NOMO-1 (cell line): ENCODE measurements at regions not wholly inside any gene's neighbourhood (a gene's known extent, or its start where the extent isn't known, plus 50 kb on each side); places are given as distances from the start of the nearest gene placed in this dataset.
A peak's percentile ranks its signal among the peaks of the same experiment; 100 is the strongest.

Experiments used
- DNase-seq, 2 experiments: peaks; one replicate each; lab custom pipeline; 2025; ENCODE audit not compliant: unreplicated experiment in 2 of 2; lab: John Stamatoyannopoulos, UW

DNA sequence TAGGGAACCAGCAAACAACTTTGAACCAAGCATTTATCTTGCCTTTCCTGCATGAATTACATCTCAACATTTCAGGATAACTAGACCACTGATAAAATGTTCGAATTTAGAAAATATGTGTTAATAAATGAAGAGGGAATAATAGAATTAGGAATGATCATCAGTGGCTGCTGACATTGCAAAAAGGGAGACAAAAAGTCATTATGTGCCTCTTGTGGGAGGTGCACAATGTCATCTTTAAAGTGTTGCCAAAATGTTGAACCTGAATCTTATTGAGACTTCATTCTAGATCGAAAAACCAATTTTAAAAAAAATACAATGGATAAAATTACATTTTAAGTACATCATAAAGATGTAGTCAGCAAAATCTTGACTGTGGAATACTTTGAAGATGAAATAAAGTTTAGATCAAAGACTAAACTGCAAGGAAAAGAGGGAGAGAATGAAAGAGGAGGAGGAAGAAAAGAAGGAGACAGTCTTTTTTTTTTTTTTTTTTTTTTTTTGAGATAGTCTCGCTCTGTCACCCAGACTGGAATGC is 299.3 kb downstream of the FBXW7 start:
- DNase-seq: no peak

DNA sequence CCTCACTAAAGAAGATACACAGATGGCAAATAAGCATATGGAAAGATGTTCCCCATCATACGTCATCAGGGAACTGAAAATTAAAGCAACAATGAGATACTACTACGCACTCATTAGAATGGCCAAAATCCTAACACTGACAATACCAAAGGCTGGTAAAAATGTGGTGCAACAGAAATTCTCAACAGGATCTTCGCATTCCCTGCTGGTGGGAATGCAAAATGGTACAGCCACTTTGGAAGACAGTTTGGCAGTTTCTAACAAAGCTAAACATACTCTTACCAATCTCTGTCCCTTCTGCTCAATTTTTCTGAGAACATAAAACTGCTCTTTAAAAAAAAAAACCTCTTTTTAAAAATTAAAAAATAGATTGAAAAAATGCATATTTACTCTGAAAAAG is 300.2 kb downstream of the FBXW7 start:
- no peak for DNase-seq

DNA sequence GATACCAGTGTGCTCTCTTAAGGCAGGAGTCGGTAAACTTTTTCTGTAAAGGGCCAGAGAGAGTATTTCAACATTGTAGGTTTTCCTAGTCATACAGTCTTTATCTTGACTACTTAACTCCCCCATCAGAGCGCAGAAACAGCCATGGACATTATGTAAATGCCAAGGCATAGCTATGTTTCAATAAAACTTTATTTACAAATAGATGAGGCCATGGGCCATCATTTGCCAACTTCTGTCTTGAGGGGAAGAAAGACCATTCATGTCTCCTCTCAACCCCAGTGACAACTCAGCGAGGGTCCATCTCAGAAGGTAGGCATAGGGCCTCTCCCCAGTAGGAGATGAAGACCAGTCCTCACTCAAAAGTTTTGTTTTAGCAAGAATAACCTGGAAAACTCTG is 301.3 kb downstream of the FBXW7 start:
- no peak for DNase-seq

DNA sequence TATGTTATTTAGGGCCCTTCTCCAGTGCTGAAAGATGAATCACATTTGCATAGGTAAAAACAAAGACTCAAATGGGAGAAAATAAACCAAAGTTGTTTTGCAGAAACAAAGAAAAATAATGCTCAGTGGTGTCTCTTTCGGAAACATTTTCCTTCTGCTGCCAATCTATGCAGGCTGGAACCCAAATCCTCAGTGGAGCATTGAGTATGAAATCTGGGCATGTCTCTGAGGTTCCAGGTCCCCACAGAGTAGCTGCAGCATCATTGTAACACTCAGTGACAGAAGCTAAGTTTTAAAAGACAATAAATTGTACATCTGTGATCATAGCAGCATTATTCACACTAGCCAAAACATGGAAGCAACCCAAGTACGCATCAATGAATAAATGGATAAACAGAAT is 303.6 kb downstream of the FBXW7 start:
- no peak for DNase-seq

DNA sequence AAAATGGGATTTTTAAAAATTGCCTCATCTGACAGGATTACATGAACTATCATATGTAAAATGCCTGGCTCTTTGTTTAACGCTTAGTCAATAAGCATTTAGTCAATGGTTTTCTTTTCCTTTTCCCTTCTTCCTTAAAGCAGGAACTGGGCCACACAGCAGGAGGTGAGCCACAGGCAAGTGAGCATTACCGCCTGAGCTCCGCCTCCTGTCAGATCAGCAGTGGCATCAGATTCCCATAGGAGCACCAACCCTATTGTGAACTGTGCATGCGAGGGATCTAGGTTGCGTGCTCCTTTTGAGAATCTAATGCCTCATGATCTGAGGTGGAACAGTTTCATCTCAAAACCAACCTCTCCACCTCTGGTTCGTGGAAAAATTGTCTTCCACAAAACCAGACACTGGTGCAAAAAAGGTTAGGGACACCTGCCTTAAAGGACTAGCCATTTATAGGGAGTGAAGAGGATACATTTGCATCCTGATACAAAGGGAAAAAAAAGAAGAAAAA is 306.1 kb downstream of the FBXW7 start:
- DNase-seq: no peak

DNA sequence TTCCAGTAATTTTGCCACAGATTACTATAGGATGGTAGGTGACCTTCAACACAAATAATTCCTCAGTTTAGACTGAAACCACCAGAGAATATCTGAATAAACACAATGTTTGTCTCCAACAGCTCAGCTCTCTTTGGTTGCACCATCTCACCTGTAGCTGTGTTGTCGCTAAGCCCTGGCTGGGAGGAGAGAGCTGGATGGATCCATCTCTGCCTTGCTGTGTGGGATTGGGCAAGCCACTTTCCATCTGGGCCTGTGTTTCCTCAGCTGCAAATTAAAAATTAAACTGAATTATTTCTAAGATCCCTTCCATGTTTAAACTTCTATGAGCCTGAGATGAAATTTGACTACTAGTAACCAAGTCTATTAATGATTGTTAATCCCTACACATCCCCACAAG is 310.2 kb downstream of the FBXW7 start:
- no peak for DNase-seq

DNA sequence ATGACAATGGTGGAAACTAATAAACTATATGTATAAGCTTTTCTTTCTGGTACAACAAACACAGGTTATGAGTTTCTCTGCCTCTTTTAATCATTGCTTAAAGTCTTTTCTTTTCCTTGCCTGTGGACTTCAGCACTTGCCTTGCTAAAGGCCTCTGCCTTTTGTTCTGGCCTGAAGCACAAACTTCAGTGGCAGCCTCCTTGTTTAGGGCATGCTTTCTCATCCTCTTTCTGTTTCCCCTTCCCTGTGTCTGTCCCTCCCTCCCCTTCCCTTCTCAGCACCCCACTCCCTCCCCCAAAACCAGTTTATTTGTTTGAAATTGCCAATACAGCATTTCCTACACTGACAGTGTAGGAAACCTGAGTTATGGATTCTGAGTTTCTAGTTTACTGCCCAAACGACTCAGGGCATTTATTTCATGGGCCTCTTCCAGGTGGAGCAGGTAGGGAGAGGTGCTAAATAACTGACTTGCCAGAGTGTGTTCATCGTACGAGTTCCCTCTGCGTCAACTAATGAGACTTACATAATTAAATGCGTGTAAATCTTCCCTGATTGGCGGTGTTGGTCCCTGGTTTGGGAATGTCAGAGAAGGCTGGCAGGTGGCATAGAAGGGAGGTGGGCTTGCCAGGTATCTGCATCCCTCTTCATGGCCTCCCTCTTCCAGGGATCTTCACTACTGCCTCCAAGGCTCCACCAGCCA is 311.0 kb downstream of the FBXW7 start:
- DNase-seq: no peak

DNA sequence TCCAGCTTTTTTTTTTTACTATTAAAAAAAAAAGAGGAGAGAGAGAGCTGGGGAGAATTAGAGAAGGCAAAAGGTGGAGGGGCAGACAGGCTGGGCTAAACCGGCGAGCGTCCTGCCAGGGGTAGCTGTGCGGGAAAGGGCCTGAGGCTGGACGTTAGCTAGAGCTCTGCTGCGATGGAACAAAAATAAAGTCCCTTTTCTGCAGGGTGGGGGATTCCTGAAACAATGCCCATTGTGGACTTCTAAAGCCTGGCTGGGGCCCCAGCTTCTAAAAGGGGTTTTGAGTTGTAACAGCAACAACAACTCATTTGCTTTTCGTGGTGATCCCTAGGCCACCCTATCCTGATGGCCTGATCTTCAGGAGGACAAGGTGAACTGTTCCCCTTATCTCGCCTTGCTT is 311.7 kb downstream of the FBXW7 start:
- no peak for DNase-seq

DNA sequence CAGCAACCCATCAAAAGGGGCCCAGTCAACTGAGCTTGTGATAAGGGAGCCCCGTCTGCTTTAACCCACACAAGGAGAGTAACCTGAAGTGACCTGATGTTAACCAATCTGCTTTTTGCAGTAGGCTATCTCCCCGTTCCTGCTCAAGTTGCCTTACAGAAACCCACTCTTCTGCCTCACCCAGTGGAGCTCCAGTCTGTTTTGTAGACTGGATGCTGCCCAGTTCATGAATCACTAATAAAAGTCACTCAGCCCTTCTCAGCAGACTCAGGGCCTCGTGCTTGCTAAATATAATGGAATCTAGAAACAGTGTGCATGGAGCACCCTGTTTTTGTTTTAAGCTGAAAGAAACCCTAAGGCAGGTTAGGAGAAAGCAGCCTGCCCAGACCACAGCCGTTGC is 312.3 kb downstream of the FBXW7 start:
- DNase-seq: no peak

DNA sequence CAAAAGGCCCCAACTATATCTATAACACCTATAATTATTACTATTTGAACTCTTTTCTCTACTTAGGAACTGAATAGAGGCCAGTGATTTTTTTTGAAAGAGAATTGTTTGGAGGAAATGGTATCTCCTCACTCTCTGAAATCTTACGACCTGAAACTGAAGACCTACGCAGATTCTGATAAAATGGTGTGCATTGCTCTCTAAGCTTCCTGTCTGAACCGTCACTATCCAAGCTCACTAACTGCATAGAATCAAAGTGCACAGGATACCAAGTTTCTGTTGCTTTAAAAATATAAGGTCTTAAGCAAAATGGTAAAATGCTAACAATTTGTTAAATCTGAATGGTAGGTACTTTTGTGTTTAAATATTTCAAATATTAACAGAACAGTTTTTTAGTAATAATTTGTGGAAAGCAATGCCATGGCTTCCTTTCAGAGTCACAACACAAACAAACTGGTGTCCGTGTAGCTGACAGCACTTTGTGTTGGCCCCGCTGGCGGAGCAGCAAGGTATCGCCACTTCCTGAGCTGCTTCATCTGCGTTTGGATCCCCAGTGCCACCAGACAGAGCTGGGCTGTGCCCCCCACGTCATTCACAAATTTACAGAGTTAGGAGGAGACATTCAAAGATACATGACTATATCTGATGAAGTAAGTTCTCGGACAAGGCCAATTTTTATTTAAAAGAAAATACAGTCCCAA is 313.9 kb downstream of the FBXW7 start:
- DNase-seq: no peak

DNA sequence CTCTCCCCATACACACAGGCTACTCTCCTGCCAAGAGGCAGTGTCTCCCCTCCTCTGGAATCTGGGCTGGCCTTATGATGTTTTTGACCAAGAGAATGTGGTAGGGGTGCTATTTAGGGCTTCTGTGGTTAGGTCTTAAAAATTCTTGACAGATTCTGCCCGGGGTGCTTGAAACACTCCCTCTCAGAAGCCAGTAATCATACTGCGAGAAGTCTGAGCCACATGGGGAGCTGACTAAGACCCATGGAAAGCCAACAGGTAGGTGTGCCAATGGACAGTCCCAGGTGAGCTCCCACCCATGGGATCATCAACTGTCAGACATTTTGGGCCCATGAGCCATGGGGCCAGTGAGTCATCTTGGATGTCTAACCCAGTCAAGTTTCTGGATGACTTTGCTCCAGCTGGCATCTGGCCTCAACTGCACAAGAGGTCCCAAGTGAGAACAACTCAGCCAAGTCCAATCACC is 315.7 kb downstream of the FBXW7 start:
- DNase-seq: no peak

DNA sequence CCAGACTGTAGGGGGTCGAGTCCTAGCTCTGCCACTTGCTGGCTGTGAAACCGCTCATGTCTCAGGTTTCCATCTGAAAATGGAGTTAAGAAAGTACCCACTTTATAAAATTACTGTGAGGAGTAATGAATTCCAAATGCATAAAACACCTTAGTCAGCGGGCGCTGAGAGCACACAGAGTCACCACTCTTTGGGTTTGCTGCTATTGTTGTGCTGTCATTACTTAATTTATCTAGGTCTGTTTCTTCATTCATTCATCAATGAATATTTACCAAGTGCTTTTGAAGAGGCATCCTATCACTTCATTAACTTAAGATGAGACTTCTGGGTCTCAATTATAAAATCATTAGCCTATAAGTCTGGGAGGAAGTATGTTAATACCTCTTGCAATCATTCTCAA is 317.3 kb downstream of the FBXW7 start:
- no peak for DNase-seq

DNA sequence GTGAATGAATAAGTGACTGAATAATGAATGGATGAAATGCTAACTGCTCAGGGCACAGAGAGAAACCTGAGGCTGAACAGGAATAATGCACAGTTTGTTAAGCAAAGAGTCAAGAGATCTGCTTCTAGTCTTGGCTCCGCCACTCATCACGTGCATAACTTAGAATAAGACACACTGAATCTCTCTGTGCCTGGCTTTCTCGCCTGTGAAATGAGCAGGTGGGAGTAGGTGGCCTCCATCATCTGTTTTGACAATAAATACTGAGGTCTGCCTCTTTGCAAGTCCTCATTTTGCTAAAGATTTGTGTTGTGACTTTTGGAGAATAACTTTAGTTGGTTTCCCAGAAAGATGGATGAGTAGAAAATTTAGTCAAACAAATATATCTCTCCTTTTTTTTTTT is 318.0 kb downstream of the FBXW7 start:
- no peak for DNase-seq

DNA sequence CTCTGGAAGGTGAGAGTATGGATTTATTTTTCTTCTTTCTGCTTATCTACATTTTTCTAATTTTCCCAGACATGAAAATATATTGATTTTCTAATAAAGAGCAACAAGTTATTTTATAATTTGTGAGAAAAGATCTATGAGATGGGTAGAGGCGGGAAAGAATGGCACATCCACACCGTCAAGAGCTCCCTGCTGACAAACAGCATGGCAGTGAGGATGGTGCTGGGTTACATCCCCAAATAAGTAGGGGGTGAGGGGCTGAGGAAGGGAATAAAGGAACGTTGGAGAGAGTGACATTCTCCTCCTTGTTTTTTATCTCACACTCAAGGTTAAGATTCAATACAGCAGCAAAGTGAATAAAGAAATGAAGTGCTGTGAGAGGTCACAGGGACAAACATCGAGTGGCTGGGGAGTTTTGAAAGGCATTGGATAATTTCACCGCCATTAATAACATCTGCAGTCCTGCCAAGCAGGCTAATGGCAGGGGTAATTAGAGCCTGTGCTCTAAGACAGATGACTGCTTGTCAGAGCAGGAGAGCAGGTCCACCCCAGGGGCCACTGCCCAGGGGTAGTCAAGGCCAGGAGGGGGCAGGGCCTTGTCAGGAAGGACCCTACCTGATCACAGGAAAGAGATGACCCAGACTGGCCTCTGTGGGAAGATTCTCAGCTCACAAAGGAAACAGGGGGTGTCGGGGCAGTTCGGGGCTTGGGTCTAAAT is 323.8 kb downstream of the FBXW7 start:
- no peak for DNase-seq

DNA sequence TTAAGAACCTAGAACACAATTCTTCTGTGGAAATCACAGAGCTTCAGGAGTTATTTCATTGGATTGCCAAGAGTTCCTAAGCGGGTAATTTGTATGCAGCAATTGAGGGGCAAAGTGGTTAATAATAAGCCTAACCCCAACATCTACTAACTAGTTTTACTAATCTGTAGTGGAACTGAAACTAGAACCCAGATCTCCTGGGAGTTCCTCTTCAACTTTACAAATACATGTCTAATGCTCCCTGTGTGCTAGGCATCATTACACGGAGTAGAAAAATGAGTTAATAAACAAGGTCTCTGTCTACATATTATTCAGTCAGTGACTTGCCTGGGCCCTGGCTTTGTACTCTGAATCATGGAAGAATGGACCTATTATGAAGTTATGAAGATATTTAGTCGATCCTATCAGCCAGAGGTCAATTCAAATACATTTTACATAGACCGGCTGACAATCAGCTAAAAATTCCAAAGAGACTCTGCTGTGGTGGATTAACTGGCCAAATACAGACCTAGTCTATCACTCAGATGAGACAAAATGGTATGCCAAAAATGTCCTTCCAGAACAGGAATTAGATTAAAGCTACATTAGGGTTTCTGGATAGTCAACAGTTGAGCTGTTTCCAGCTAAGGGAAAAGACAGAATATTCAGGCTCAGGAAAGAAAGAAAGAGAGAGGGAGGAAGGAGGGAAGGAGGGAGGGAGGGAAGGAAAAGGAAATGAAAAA is 326.0 kb downstream of the FBXW7 start:
- DNase-seq: no peak

DNA sequence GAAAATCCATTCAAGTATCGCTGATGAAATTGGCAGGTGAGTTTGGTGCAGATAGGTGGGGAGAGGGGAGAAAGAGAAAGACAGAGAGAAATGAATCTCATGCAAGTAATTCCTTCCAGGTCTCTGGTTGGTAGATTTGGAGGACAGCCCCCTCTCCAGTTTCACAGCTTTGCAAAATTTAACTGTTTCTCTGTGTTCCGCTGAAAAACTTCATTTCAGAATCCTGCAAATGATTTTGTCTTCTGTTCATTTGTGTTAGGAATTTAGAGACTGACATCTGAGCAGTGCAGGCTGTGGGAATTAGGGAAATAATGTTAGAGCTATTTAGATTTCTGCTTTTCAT is 328.5 kb downstream of the FBXW7 start:
- no peak for DNase-seq

DNA sequence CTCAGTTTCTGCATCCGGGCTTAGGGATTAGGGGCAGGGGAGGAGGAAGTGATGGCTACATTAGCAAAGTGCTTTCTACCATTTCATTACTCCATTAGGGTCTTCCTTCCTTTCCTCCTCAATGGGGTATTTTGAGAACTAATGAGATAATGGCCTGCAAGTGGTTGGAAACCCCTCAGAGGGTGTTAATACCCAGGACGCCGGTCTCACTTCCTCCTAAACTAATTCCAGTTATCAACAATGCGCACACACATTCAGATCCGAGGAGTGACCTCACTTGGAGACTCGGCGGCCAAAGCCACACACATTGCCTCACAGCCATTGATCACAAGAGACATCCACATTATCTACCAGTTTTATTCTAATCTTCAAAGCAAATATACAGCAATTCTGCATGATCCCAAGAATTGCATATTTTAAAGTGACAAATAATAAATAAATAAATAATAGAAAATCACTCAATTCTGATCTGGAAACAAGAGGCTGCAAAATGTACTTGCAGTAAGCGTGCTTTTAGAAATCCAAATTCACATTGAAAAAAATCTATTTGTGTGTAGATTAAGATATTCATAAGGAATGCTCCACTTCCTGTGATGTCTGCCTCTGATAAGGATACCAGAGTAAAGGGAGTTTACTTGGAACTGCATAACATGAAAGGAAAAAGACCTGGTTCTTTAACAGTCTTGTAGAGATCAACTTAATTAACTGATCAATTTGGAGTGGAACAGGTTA is 329.1 kb downstream of the FBXW7 start:
- peak; percentile 45 to 82 for DNase-seq

DNA sequence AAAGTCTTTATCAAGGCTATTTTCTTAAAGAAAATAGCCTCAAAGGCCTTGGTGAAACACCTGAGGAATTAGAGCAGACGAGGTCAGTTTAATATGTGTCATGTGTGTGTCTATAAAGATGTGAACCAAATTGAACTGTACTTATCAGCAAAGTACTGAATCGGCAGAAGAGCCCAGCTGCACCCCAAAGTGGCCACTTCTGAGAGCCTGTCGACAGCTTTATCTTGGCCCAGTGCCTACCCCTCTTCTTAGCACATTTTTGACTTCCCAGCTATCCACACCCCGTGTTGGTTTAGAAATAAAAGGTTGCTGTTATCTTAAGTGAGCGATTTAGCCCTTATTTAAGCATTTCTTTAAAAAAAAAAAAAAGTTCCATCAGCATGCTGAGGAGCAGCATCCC is 329.7 kb downstream of the FBXW7 start:
- no peak for DNase-seq

DNA sequence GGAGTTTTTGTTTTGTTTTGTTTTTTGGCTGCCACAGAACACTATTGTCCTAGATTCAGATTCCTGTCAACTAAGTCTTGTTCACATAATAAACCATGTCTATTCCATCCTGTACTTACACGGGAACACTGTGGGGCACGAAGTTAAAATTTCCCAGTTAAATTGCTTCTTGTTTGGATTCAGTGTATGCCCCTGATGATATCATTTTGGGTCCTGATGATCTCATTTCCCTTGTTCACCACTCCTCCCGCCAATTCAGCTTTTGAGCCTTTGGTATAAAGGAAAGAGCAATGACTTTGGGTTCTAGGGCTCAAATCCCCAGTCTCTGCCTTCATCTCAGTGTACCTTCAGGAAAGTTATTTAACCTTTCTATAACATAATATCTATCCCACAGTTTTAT is 333.5 kb downstream of the FBXW7 start:
- no peak for DNase-seq
